Neuronal stem cell (in vitro differentiated cells): ENCODE measurements at regions not wholly inside any gene's neighbourhood (a gene's known extent, or its start where the extent isn't known, plus 50 kb on each side); places are given as distances from the start of the nearest gene placed in this dataset.

Source experiments
- DNase-seq: peaks from one replicate; pipeline ENCODE4 v3.0.0-alpha.2; 2013; ENCODE audit warnings: low spot score
- H2AFZ ChIP-seq: one replicate; pipeline ENCODE4 v1.6.1; 2013; ENCODE audit warnings: mild to moderate bottlenecking, low read length, inconsistent platforms
- H2AK5ac ChIP-seq: 2 replicates; pipeline ENCODE4 v1.6.1; 2013; ENCODE audit warnings: low read depth, mild to moderate bottlenecking, inconsistent platforms, low read length, moderate library complexity, mixed read lengths
- H2BK120ac ChIP-seq: 2 replicates; pipeline ENCODE4 v1.6.1; 2013; ENCODE audit warnings: low read depth, mild to moderate bottlenecking, inconsistent platforms, low read length, moderate library complexity, mixed read lengths
- H2BK12ac ChIP-seq: one replicate; pipeline ENCODE4 v1.6.1; 2013; ENCODE audit warnings: low read length, inconsistent platforms
- H2BK15ac ChIP-seq: 2 replicates; pipeline ENCODE4 v1.6.1; 2013; ENCODE audit warnings: mild to moderate bottlenecking, low read length, inconsistent platforms, mixed read lengths
- H2BK5ac ChIP-seq: one replicate; pipeline ENCODE4 v1.6.1; 2013; ENCODE audit warnings: inconsistent platforms, mild to moderate bottlenecking, low read length, moderate library complexity
- H3K14ac ChIP-seq: one replicate; pipeline ENCODE4 v1.6.1; 2013; ENCODE audit warnings: low read length, inconsistent platforms
- H3K18ac ChIP-seq: 2 replicates; pipeline ENCODE4 v1.6.1; 2013; ENCODE audit warnings: low read length, inconsistent platforms
- H3K23ac ChIP-seq: 2 replicates; pipeline ENCODE4 v1.6.1; 2013; ENCODE audit warnings: low read depth, mild to moderate bottlenecking, mixed read lengths, low read length, inconsistent platforms; ENCODE audit not compliant: poor library complexity
- H3K27ac ChIP-seq: replicated peaks from 3 replicates; pipeline ENCODE4 v1.5.1; 2013; ENCODE audit warnings: low read length, inconsistent platforms
- H3K27me3 ChIP-seq, 3 experiments: 2 replicates each; pipeline ENCODE4 v1.6.1; 2013; ENCODE audit warnings: low read length in 3 of 3, mild to moderate bottlenecking in 2 of 3, inconsistent platforms in 1 of 3, low read depth in 1 of 3, mixed read lengths in 1 of 3, moderate library complexity in 1 of 3; ENCODE audit not compliant: control insufficient read depth in 3 of 3, insufficient read depth in 3 of 3
- H3K36me3 ChIP-seq, 2 donors: replicated peaks in 1 of 2; 2 replicates each; pipeline ENCODE4 v1.6.1; 2013; ENCODE audit warnings: low read length in 2 of 2; ENCODE audit not compliant: control insufficient read depth in 2 of 2, insufficient read depth in 2 of 2
- H3K4ac ChIP-seq: 2 replicates; pipeline ENCODE4 v1.6.1; 2013; ENCODE audit warnings: inconsistent platforms, mild to moderate bottlenecking, low read length, moderate library complexity
- H3K4me1 ChIP-seq, 2 donors: 1 replicate in 1 of 2; 2 replicates in 1 of 2; pipeline ENCODE4 v1.6.1; 2013; ENCODE audit warnings: low read length in 2 of 2, low read depth in 1 of 2; ENCODE audit not compliant: control insufficient read depth in 2 of 2, insufficient read depth in 1 of 2
- H3K4me2 ChIP-seq: one replicate; pipeline ENCODE4 v1.6.1; 2013; ENCODE audit warnings: mild to moderate bottlenecking, low read length, inconsistent platforms; ENCODE audit not compliant: insufficient read depth, poor library complexity, severe bottlenecking
- H3K4me3 ChIP-seq, 2 donors: 2 replicates each; pipeline ENCODE4 v1.5.1; 2013; ENCODE audit warnings: low read length in 2 of 2, mild to moderate bottlenecking in 2 of 2, inconsistent platforms in 1 of 2, moderate library complexity in 1 of 2
- H3K79me1 ChIP-seq: one replicate; pipeline ENCODE4 v1.6.1; 2013; ENCODE audit warnings: low read depth, mild to moderate bottlenecking, inconsistent platforms, low read length, moderate library complexity
- H3K9ac ChIP-seq: one replicate; pipeline ENCODE4 v1.6.1; 2013; ENCODE audit warnings: mild to moderate bottlenecking, low read depth, low read length, inconsistent platforms; ENCODE audit not compliant: poor library complexity
- H3K9me3 ChIP-seq, 2 donors: replicated peaks in 1 of 2; 2 replicates each; pipeline versions ENCODE3 to v1.6.1; 2013; ENCODE audit warnings: low read length in 2 of 2, mild to moderate bottlenecking in 2 of 2, inconsistent platforms in 1 of 2, low read depth in 1 of 2, mixed read lengths in 1 of 2, moderate library complexity in 1 of 2; ENCODE audit not compliant: control insufficient read depth in 2 of 2, insufficient read depth in 1 of 2
- H4K8ac ChIP-seq: one replicate; pipeline ENCODE4 v1.6.1; 2013; ENCODE audit warnings: low read depth, mild to moderate bottlenecking, inconsistent platforms, low read length, moderate library complexity
- H4K91ac ChIP-seq: one replicate; pipeline ENCODE4 v1.6.1; 2013; ENCODE audit warnings: low read length, low read depth, mild to moderate bottlenecking, inconsistent platforms; ENCODE audit not compliant: poor library complexity
- WGBS, 2 donors: extraction: QIAGEN DNeasy Blood & Tissue Kit; methylation state at CpG; one replicate each; pipeline ENCODE4 v1.1.7; 2013; ENCODE audit warnings: missing lambda C conversion rate in 2 of 2, mixed read lengths in 1 of 2; ENCODE audit not compliant: insufficient read length in 2 of 2, insufficient replicate concordance in 1 of 2; ENCODE audit errors: extremely low coverage in 2 of 2; 5-methylcytosine and 5-hydroxymethylcytosine counted together

GRCh38 chr15:93428807-93429351 lies 339.9 kb upstream of the RGMA start:
- no peak overlapping the region for H3K4ac ChIP-seq
- H2BK15ac ChIP-seq = peak overlapping the region; percentile 52
- no peak overlapping the region for H3K9ac ChIP-seq
- no peak overlapping the region for H2BK5ac ChIP-seq
- peaks cover 13 to 18% of the 10 kb centered on the region in 2 donors for H3K4me1 ChIP-seq
- no peak for DNase-seq
- H2BK12ac ChIP-seq = no peak overlapping the region
- H3K4me3 ChIP-seq = no peak overlapping the region
- peaks cover 5 to 28% of the 10 kb centered on the region in 2 donors for H3K36me3 ChIP-seq
- no peak overlapping the region for H4K91ac ChIP-seq
- H2BK120ac ChIP-seq = no peak overlapping the region
- no peak overlapping the region for H3K23ac ChIP-seq
- peak overlapping the region; percentile 52 for H3K18ac ChIP-seq
- no peak overlapping the region for H2AK5ac ChIP-seq
- no peak overlapping the region for H3K14ac ChIP-seq
- no peak overlapping the region for H4K8ac ChIP-seq
- peaks cover 2% of the 10 kb centered on the region for H3K79me1 ChIP-seq
- WGBS, 2 donors = no CpG with 5 or more reads among the region's 2 CpGs
- H3K9me3 ChIP-seq = peaks cover 8 to 40% of the 10 kb centered on the region in 2 donors
- no peaks in the 10 kb centered on the region for H3K27me3 ChIP-seq
- no peak overlapping the region for H3K4me2 ChIP-seq
- H3K27ac ChIP-seq = no peak overlapping the region
- no peak overlapping the region for H2AFZ ChIP-seq

DNA sequence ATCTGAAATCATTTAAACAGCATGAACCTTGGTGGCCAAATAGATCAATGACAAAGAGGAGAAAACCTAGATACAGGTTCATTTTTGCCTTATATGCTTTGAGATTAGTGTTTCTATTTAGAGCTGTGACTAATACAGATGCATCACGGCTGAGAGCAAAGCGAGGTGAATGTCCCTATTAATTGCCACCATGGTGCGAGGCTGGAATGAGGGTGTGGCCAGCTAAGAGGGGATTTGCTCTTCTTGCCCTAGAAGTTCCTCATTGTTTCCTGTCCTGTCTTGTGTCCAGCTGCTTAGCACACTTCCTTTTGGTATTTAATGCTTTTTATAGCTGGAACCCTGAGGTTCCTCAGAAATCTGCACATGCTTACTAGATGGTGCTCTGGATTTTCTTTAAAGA lies 339.1 kb upstream of the RGMA start:
- H3K18ac ChIP-seq = no peak overlapping the region
- H3K9ac ChIP-seq = no peak overlapping the region
- no peak overlapping the region for H2BK12ac ChIP-seq
- H3K4me1 ChIP-seq = peaks cover 13 to 18% of the 10 kb centered on the region in 2 donors
- H3K4ac ChIP-seq = no peak overlapping the region
- WGBS, 2 donors = no CpG with 5 or more reads among the region's 3 CpGs
- no peak overlapping the region for H4K8ac ChIP-seq
- no peak overlapping the region for H3K23ac ChIP-seq
- no peak overlapping the region for H2BK120ac ChIP-seq
- H3K9me3 ChIP-seq = peaks cover 10 to 40% of the 10 kb centered on the region in 2 donors
- H3K4me2 ChIP-seq = no peak overlapping the region
- H2BK5ac ChIP-seq = no peak overlapping the region
- H2AFZ ChIP-seq = no peak overlapping the region
- H3K14ac ChIP-seq = no peak overlapping the region
- H3K27me3 ChIP-seq = no peaks in the 10 kb centered on the region
- H3K27ac ChIP-seq = peak overlapping the region; percentile 40
- H3K36me3 ChIP-seq = peaks cover 5 to 35% of the 10 kb centered on the region in 2 donors
- H3K4me3 ChIP-seq = no peak overlapping the region
- no peak overlapping the region for H2AK5ac ChIP-seq
- no peak for DNase-seq
- no peaks in the 10 kb centered on the region for H3K79me1 ChIP-seq
- H2BK15ac ChIP-seq = peak overlapping the region; percentile 52
- no peak overlapping the region for H4K91ac ChIP-seq

- no peak overlapping the region for H3K18ac ChIP-seq
- no peak overlapping the region for H3K4me2 ChIP-seq
- no peak overlapping the region for H3K23ac ChIP-seq
- H3K14ac ChIP-seq = no peak overlapping the region
- H2AK5ac ChIP-seq = no peak overlapping the region
- no peak overlapping the region for H2BK120ac ChIP-seq
- no peaks in the 10 kb centered on the region for H3K27me3 ChIP-seq
- H4K8ac ChIP-seq = no peak overlapping the region
- H3K9me3 ChIP-seq = peaks cover 10 to 28% of the 10 kb centered on the region in 2 donors
- no peak overlapping the region for H3K27ac ChIP-seq
- no peak overlapping the region for H2BK5ac ChIP-seq
- no peak overlapping the region for H2BK15ac ChIP-seq
- peaks cover 2 to 29% of the 10 kb centered on the region in 2 donors for H3K36me3 ChIP-seq
- H3K4me1 ChIP-seq = peaks cover 13 to 18% of the 10 kb centered on the region in 2 donors
- DNase-seq = no peak
- H4K91ac ChIP-seq = no peak overlapping the region
- no peak overlapping the region for H3K4me3 ChIP-seq
- peaks cover 2% of the 10 kb centered on the region for H3K79me1 ChIP-seq
- H2BK12ac ChIP-seq = peak overlapping the region; percentile 16
- no CpG with 5 or more reads among the region's 9 CpGs for WGBS, 2 donors
- no peak overlapping the region for H3K4ac ChIP-seq
- H2AFZ ChIP-seq = no peak overlapping the region
- no peak overlapping the region for H3K9ac ChIP-seq
Measured at GRCh38 chr15:93424131-93424530, 335.1 kb upstream of the RGMA start.

DNA sequence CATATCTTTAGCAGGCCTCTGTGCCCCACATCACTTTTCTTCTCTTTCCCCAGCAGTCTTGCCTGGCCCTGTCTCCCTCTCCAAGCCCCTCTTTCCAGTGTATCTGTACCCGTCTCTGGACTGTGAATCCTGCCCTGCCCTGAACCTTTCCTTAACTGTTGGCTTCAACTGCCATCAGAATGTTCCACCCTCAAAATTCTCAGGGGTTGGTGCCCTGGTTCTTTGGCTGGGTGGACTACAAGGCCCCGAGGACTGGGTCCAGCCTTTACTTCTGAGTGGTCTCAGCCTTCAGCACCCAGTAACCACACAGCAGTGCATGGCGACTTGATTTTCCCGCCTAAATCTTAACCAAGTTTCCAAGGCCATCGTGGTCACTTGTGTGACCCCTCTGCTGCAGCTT lies 333.5 kb upstream of the RGMA start:
- H3K4ac ChIP-seq = no peak overlapping the region
- no peak overlapping the region for H3K18ac ChIP-seq
- peaks cover 2% of the 10 kb centered on the region for H3K79me1 ChIP-seq
- H2BK120ac ChIP-seq = no peak overlapping the region
- peaks cover 2 to 35% of the 10 kb centered on the region in 2 donors for H3K36me3 ChIP-seq
- no peaks in the 10 kb centered on the region for H3K27me3 ChIP-seq
- H3K14ac ChIP-seq = no peak overlapping the region
- H4K8ac ChIP-seq = no peak overlapping the region
- no peak for DNase-seq
- H3K23ac ChIP-seq = no peak overlapping the region
- H3K4me2 ChIP-seq = no peak overlapping the region
- H2BK15ac ChIP-seq = peak overlapping the region; percentile 1
- no peak overlapping the region for H3K9ac ChIP-seq
- H3K4me1 ChIP-seq = peaks cover 4 to 5% of the 10 kb centered on the region in 2 donors
- H4K91ac ChIP-seq = no peak overlapping the region
- no peak overlapping the region for H2AFZ ChIP-seq
- H2AK5ac ChIP-seq = peak overlapping the region; percentile 5
- H3K9me3 ChIP-seq = peaks cover 10 to 28% of the 10 kb centered on the region in 2 donors
- no CpG with 5 or more reads among the region's 5 CpGs for WGBS, 2 donors
- H3K4me3 ChIP-seq = no peak overlapping the region
- H2BK12ac ChIP-seq = no peak overlapping the region
- H3K27ac ChIP-seq = no peak overlapping the region
- no peak overlapping the region for H2BK5ac ChIP-seq
